ENCODE measurements at regions not wholly inside any gene's neighbourhood (a gene's known extent, or its start where the extent isn't known, plus 50 kb on each side); places are given as distances from the start of the nearest gene placed in this dataset.

DNA sequence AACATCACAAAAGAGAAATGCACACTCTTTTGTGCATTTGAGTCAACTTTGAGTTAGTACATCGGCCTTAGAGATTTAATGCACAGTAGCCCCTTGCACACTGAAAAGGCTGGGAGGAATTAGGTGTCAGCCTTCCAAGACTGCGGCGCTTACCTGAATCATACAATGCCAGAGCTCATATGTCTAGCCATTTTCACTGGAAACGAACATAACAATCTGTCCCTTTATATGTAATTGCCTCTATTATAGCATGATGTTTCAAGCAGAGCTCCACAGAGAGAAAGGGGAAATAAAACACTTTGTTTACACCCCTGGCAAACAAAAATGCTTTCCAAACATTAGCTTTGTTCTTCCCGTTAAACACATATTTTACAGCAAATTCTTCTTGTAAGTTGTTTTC, 315.7 kb upstream of the SLCO3A1 start (continued):
- no peak for TF ChIP-seq ZMIZ1 (IDR thresholded peaks at IDR 0.05; ENCODE audit: low read depth in 2 of 2, low read length in 2 of 2)

GRCh38 chr15:91538782-91539181, 314.7 kb upstream of the SLCO3A1 start:
- TF ChIP-seq ZBTB40 (IDR thresholded peaks at IDR 0.05) (peak; percentile 89), ZBTB40 (CRISPR knock-in tag; IDR thresholded peaks at IDR 0.05) (no peak), ZNF174 (CRISPR knock-in tag; IDR thresholded peaks at IDR 0.05) (no peak), ADNP (tag; IDR thresholded peaks at IDR 0.05) (no peak)
- BruUV-seq (replicated peaks), result no TSS peak
- Histone ChIP-seq H4K20me1 (replicated peaks; ENCODE audit: control insufficient read depth, insufficient read depth, low read length) (no peaks in the 10 kb centered on the region), H3K4me1 (replicated peaks in 1 of 2; ENCODE audit: control insufficient read depth in 2 of 2, insufficient read depth in 2 of 2, low read length in 2 of 2) (peaks cover 0 to 14% of the 10 kb centered on the region in 2 experiments; a peak in 3 of 5 replicates), H3K27me3 (ENCODE audit: control insufficient read depth in 2 of 2, insufficient read depth in 2 of 2, low read length in 2 of 2) (no peaks in the 10 kb centered on the region; a peak in 1 of 5 replicates), H3K9me3 (replicated peaks; ENCODE audit: control insufficient read depth, insufficient read depth, low read depth, low read length) (no peaks in the 10 kb centered on the region), H3K27ac (ENCODE audit: extremely low read depth, low read depth, low read length) (no peak overlapping the region), H3K4me2 (ENCODE audit: insufficient read depth, low read length) (no peak overlapping the region), H3K9ac (ENCODE audit: insufficient read depth in 1 of 2, low read depth in 2 of 2, low read length in 2 of 2) (no peak overlapping the region), H3K9me1 (ENCODE audit: control insufficient read depth, insufficient read depth, low read length) (no peaks in the 10 kb centered on the region), H3K79me2 (ENCODE audit: control insufficient read depth, insufficient read depth, low read length) (no peaks in the 10 kb centered on the region), H2AFZ (ENCODE audit: low read depth, low read length) (no peak overlapping the region), H3K4me3 (no peak overlapping the region), H3K36me3 (ENCODE audit: control insufficient read depth, insufficient read depth, low read length) (no peaks in the 10 kb centered on the region)
- ATAC-seq (no peak), DNase-seq (ENCODE audit: extremely low read depth in 1 of 4, low spot score in 3 of 4) (no peak), FAIRE-seq (no peak)
- WGBS (ENCODE audit: insufficient coverage, low coverage, missing lambda C conversion rate), result 39% methylated on average over 2 of the region's 2 CpGs
- POLR2A ChIA-PET, result interaction anchor here (2.4 kb wide), 1 partner anchor 11 kb away, joined by 7 read pairs; no protein-coding TSS in a partner anchor
- intact Hi-C loops (cut with micrococcal nuclease), result no loop called here
- CTCF ChIA-PET (ENCODE audit: low intra/inter-chr PET ratio), result no interaction called here
- in situ Hi-C loops (cut with MboI), result no loop called here
